ENCODE measurements at regions not wholly inside any gene's neighbourhood (a gene's known extent, or its start where the extent isn't known, plus 50 kb on each side); places are given as distances from the start of the nearest gene placed in this dataset.

DNA sequence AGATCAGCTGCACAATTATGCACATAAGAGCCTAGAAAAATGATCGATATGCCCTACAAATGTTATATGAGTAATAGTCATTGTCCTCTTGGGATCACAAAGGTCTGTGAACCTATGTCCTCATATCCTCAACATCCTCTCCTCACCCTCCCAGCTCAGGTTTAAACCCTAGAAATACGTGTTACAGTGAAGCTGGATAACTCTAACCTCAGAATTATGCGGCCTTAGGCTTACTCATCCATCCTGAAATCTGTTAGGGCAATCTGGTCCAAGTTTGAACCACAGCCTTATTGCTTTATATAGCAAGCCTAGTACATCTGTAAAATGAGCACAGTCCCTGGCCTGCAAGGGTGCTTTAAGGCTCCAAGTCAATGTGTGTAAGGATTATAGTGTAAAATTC is 84.2 kb upstream of the FRMD4A start:
- TF ChIP-seq, protein P1, sequence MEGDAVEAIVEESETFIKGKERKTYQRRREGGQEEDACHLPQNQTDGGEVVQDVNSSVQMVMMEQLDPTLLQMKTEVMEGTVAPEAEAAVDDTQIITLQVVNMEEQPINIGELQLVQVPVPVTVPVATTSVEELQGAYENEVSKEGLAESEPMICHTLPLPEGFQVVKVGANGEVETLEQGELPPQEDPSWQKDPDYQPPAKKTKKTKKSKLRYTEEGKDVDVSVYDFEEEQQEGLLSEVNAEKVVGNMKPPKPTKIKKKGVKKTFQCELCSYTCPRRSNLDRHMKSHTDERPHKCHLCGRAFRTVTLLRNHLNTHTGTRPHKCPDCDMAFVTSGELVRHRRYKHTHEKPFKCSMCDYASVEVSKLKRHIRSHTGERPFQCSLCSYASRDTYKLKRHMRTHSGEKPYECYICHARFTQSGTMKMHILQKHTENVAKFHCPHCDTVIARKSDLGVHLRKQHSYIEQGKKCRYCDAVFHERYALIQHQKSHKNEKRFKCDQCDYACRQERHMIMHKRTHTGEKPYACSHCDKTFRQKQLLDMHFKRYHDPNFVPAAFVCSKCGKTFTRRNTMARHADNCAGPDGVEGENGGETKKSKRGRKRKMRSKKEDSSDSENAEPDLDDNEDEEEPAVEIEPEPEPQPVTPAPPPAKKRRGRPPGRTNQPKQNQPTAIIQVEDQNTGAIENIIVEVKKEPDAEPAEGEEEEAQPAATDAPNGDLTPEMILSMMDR (IDR thresholded peaks at IDR 0.05) = no peak
- no peak for TF ChIP-seq EZH2 (IDR thresholded peaks at IDR 0.05; ENCODE audit: borderline replicate concordance, insufficient read depth, low read depth, low read length, poor library complexity, severe bottlenecking)

Measured in B cell (primary cell).